GM21723 (cell line): ENCODE measurements at regions not wholly inside any gene's neighbourhood (a gene's known extent, or its start where the extent isn't known, plus 50 kb on each side); places are given as distances from the start of the nearest gene placed in this dataset.
"Not testable (repeated sequence)": the region's sequence is repeated elsewhere in the genome, so short reads cannot be mapped to it uniquely, and the experiment has no call there.

Source experiments
- ATAC-seq: cut with Tn5 transposase; IDR thresholded peaks from one replicate; pipeline ENCODE4 v1.9.1; 2021; ENCODE audit warnings: mild to moderate bottlenecking, moderate library complexity; ENCODE audit not compliant: unreplicated experiment

DNA sequence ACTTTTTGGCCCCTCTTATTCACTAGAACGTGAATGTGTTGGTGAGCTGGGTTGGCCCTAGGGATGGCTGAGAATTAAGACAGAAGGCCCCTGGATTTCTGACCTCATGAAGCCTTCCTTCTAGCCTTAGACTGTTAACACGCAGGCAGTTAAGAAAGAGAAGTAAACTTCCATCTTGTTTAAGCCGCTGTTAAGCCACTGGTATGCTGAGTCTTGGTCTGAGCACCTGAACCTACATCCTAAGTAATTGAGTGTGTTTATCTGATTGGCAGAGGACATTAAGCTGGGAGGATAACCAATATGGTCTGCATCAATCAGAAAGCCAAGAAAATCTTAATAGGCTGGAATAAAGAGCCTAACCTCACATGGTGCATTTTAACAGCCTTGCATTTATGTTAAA is 535.0 kb upstream of the ARID1B start:
- ATAC-seq, result no peak

DNA sequence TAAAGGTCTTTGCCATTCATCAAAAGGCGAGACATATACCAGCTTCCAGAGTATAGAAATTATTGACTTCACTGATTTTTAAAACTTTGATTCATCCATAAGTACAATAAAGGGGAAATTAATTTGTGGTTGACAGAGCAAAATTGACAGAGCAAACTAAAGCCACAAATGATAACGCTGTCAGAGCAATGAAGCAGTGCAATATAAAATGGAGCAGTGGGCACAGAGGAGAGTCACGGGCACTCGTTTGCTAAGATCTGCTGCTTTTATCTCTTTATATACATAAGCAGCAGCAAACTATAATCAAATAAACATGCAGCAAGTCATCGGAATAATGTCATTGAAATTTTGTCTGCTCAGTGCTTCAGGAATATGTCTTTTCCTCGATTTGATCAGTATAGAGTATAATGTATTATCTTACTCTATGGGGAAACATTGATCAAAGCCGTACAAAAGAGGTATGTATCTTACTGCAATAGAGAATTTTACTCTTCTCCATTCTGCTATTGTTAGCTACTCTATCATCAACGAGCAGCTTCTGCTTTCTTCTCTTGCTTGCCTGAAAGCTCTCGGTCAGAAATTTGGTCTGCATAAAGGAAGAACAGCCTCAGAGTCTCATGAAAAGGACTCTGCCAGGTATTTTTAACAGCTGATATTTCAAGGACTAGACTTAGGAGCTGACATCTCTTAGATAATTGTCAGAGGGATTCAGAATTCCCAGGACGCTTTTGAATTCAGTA is 546.0 kb upstream of the ARID1B start:
- no peak for ATAC-seq

DNA sequence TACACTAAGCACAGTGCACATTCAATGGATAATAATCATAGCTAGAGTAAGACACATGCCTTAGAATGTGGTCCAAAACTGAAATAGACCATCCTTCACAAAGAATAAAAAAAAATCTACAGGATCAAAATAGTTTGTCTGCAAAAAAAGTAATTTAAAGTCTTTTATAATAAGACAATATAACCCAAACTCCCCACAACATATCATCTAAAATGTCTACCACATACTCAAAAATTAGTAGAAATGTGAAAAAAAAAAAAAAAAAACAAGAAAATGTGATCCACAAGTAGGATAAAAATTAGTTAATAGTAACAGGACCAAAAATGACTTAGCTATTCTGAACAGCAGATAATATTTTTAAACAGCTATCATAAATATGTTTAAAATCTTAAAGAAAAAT is 557.2 kb upstream of the ARID1B start:
- ATAC-seq, result no peak

DNA sequence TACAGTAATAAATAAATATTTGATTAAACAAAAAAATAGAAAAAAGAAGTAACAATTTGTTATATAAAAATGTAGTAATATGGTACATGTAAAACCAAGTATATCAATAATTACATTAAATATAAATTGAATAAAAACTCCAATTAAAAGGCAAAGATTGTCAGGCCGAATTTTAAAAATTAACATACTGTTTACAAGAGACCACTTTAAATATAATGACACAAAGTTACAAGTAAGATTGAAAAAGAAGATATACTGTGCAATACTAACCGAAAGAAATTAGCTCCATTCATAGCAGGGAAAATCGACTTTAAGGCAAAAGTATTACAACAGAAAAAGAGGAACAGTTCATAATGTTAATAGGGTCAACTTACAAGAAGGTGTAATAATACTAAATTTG is 571.5 kb upstream of the ARID1B start:
- ATAC-seq, result no peak

DNA sequence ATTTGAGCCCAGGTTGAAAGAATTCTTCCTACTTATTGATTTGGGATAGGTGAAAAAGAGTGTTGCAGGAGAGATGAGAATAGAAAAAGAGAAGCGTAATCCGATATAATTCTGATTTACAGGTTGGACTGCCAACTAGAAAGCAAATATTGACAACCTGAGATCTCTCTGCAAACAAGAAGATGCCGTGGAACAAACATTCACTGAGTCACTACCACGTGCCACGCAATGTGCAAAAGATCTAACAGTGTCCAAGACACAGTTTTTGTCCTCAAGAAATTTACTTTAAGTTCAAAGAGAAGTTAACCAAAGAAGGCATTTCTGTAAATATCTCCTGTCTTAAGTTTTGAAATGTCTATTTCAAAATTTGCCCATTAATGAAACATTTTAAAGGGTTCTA is 578.0 kb upstream of the ARID1B start:
- no peak for ATAC-seq

DNA sequence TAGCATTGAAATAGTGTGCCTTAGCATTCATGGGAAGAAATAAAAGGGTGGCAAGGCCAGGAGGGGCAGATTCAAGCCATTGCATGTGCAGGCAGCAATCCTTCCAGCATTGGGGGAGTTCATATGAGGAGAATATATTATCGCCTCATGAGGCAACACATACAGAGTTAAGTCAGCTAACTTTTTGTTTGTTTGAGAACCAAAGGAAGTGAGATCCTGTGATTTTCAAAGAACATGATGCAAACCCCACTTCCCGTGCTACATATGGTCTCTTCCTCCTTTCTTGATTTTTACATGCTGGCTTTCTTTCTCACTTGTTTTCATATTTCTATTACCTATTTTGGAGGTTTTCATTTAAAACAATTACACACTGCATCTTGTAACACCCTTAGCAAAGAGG is 579.7 kb upstream of the ARID1B start:
- ATAC-seq, result no peak

DNA sequence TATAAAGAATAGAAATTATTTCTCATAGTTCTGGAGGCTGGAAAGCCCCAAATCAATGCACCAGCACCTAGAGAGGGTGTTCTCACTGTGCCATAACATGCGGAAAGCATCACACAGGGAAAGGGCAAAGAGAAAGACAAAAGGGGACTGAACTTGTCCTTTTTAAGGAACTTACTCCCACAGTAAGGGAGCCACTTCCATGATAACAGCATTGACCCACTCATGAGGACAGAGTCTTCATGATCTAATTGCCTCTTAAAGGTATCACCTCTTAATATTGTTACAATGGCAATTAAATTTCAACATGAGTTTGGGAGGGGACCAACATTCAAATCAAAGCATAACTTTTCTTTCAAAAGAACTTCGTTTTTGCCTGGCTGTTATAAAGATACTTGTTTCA is 582.2 kb upstream of the ARID1B start:
- no peak for ATAC-seq

DNA sequence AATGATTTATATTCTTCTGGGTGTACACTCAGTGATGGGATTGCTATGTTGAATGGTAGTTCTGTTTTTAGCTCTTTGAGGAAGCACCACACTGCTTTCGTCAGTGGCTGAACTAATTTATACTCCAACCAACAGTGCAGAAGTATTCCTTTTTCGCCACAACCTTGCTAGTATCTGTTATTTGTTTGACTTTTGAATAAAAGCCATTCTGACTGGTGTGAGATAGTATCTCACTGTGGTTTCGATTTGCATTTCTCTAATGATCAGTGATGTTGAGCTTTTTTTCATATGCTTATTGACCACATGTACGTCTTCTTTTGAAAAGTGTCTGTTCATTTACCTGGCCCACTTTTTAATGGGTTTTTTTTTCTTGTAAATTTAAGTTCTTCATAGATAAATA is 583.8 kb upstream of the ARID1B start:
- no peak for ATAC-seq

DNA sequence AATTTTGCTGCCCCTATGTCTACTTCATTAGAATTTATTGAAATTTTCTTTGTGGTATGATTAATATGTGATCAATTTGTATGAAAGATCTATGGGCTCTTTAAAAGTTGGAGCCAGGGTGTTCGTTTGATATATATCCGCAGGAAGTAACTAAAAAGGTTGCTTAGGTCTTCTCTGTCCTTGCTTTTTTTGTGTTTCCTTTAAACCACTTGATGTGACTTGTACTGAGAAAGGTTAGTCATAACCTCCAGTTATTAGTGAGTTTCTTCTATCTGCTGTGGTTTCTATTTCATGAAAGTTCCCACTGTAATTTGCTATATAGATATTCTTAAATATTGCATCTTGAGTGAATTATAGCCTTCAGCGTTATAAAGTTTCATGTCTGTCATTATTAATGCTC is 585.3 kb upstream of the ARID1B start:
- peak; percentile 60 for ATAC-seq

DNA sequence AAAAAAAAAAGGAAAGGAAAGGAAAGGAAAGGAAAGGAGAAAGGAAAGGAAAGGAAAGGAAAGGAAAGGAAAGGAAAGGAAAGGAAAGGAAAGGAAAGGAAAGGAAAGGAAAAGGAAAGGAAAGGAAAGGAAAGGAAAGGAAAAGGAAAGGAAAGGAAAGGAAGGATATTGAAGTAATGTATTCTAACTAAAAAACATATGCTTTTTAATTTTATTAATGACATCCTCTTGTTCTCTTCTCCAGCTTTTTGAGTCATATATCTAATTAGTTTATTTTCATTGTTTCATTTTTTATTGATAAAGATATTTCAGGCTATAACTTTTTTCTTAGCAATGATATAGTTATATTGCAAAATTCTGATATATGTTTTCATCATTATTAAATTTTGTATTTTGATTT is 585.8 kb upstream of the ARID1B start:
- ATAC-seq, result not testable (repeated sequence)

DNA sequence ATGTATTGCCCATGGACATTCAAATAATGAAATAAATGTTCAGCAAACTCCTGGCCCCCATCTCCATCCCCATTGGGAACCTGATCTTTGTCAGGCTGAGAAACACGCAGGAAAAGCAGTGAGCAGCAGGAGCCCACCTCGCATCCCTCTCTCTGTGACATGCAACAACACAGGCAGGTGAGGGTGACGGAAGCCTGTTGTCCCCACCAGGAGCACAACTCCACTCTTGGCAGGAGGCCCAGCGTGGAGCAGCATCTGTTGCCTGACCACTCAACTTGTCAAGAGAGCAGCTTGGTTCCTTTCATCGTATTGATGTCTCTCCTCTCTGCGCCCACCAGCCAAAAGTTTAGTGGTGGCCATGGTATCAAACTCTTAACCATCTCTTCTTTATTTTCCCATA is 586.9 kb upstream of the ARID1B start:
- no peak for ATAC-seq

DNA sequence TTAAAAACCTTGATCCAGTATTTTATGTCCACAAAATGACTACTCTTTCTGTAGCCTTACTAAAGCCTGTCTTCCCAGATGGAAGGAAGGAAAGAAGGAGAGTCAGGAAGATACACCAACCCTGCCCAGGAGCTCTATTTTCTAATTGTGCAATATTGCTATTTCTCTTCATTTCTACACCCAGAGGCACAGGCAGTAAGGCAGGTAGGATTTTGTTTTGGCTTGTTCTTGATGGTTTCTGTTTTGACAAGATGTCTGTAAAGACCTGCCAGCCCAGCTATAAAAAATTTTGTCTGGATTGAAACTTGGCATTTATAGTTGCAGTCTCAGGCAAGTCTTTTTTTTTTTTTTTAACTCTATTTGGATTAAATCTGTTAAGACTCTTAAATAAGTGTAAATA is 587.5 kb upstream of the ARID1B start:
- ATAC-seq, result no peak

DNA sequence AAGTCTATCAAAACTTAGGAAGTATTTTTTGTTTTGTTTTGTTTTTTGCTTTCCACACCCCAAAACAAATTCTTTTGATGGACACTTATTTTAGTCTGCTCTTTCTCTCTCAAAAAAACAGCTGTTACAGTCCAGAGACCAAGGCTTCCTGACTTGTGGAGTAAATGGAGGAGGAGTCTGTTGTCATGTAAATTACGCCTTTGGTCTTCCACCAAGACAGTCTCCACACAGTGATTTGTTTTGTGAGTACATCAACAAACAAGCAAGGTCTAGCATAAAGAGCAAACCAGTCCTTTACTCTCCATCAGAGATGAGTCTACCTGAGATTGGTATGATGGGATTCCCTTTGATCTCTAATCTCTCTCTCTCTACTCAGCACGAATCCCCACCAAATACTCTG is 588.0 kb upstream of the ARID1B start:
- ATAC-seq, result no peak

DNA sequence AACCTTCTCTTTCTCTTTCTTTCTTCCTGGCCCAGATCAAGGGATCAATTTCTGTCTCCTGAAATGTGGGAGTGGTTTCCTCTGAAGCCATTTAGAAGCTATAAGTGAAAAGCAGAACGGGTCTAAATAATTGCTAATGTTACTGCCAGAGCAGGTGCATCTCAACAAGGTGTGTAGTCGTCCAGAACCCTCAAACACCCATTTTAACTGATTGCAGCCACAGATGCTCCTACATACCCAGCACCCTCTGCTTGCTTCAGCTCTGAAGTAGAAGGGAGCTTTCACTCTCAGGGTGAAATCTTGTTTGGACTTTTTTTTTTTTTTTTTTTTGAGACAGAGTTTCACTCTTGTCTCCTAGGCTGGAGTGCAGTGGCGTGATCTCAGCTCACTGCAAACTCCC is 592.1 kb upstream of the ARID1B start:
- ATAC-seq, result no peak

DNA sequence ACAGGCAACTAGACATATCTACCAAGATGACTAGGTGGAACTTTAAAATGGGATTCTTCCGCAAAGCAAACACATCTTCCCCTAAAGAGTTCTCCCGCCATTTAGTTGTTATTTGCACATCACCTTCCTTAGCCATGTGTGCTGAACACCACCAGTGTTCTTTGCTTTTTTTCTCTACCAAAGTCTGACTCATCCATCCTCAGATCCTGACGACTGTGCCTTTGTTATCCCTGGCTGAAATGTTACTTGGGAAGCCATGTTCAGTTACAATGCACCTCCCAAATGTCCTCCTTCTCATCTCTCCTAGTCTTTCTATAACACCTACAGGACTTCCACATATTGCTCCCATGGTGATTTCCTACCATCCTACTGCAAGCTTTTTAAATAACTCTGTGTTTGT is 593.5 kb upstream of the ARID1B start:
- ATAC-seq, result no peak

DNA sequence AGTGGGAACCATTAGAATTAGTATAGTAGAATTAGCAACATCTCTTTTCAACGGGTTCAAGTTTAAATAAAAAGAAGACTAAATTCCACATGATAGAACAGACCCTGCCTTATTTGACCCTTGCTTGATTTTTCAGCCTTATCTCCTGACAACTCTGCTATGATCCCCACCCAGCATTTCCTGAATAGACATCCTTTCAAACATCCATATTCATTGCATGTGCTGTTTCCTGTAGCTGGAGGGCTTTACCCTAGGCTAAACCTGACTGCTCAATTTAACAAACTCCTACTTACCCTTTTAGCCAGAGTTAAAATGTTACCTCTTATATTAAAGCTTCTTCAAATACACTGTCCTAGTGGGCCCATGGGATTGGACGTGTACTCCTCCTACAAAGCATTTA is 594.8 kb upstream of the ARID1B start:
- ATAC-seq, result no peak

DNA sequence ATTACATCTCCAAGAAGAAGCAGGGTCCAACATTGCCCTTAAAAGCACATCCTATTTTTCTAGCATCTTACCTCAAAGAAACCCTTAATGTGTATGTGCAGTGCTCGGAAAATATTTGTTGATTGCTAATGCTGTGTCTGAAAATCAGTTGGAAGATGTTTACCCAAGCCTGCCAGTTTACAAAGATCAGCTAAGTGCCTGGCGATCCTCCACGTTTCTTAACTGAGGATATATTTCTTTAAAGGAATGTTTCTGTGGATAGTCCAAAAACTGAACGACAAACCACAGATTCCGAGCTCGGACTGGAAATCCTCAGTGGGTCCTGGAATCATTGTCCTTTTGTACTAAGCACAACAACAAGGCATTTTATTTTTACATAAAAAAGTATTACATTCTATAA is 595.7 kb upstream of the ARID1B start:
- ATAC-seq, result no peak

DNA sequence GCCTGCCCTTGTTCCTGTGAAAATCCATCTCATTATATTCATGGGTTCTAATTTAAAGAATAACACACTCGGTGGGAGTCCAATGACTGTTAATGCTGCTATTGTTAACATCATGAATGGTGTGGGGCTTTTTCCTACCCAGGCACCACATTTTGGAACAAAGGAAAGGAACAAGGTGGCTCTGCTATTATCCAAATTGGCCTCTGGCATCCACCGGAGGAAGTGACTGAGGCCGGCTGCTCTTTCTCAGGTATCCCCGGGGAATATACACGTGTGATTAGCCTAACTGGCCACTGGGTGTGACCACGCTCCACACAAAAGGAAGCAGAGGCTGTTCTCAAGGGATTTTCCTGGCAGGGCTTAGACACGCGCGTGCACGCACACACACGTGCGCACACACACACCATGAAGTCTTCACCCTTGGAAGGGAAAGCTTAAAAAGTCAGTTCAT is 601.2 kb upstream of the ARID1B start:
- no peak for ATAC-seq

DNA sequence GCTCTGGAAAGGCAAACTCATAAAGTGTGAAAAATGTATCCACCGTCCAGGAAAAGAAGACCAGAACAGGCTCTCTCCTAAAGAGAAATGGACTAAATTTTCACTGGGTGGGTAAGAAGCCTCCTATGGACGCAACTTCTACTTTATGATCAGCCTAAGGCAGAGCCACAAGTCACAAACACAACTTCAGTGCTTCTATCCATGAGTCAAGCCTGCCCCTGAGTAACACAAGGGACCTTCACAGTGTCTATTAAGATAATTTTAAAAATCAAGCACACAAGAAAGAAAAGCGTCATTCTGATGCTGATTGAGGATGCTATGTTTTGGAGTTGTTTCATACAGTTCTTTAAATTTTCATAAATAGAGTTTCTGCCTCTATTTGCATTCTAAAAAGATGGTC is 601.7 kb upstream of the ARID1B start:
- ATAC-seq, result no peak

DNA sequence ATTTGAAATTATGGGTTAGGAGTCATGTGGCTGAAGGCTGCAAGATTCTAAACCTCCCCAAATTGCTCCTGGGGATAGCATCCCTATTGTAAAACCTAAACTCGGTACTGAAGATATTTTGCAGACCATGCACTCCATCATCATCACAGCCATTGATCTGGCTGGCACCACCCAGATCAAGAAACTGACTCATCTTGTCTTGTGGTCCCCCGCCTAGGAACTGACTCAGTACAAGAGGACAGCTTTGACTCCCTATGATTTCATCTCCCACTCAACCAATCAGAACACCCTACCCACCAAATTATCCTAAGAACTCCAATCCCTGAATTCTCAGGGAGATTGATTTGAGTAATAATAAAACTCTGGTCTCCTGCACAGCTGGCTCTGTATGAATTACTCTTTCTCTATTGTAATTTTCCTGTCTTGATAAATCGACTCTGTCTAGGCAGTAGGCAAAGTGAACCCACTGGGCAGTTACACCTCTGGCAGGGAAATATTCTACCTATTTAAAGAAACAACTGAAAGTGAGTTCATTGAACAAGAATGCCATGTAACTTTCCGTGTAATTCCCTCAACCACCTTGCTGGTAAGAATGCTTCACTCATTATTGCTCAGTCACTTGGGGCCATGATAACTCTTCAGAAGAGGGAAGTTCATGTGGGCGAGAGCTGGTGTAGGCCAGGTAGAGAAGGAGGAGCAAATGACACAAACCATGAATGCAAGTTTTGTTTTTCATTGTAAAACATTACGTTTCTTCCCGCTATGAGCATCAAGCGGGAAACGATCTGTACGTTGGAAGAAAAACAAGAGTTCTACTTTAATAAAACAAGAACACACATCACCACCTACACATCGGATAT is 602.9 kb upstream of the ARID1B start:
- no peak for ATAC-seq

DNA sequence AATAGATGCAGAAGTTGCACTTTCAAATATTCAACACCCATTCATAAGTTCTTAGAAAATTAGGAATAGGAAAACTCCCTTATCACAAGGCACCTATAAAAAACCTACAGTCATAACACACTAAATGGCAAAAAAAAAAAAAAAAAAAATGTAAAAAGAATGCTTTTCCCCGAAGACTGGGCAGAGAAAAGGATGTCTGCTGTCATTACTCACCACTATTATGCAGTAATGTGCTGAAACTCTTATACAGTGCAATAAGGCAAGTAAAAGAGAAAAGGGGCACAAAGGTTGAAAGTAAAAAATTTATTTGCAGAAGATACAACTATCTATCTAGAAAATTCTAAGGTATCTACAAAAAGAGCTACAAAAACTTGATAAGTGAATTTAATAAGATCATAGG is 607.8 kb upstream of the ARID1B start:
- no peak for ATAC-seq

DNA sequence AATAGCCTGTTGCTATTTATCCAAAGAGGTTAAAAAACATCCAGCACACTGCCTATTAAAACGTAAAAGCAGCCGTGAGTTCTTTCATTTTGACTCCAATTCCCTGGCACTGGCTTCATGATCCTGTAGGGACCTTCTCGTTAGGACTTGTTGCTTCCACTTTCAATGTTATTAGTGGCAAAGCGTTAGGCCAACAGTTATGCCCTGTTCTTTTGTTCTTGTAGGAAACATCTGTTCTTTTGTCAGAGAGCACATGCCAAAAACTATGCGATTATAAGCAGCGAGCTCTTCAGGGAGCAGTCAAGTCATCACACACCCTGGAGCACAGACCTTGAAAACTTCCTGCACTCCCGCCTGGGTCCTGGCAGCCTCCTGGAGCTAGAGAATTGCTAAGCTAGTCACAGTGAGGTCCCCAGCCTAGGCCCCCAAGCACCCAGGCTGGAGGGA is 609.5 kb upstream of the ARID1B start:
- ATAC-seq, result no peak
